ENCODE measurements at regions not wholly inside any gene's neighbourhood (a gene's known extent, or its start where the extent isn't known, plus 50 kb on each side); places are given as distances from the start of the nearest gene placed in this dataset.

DNA sequence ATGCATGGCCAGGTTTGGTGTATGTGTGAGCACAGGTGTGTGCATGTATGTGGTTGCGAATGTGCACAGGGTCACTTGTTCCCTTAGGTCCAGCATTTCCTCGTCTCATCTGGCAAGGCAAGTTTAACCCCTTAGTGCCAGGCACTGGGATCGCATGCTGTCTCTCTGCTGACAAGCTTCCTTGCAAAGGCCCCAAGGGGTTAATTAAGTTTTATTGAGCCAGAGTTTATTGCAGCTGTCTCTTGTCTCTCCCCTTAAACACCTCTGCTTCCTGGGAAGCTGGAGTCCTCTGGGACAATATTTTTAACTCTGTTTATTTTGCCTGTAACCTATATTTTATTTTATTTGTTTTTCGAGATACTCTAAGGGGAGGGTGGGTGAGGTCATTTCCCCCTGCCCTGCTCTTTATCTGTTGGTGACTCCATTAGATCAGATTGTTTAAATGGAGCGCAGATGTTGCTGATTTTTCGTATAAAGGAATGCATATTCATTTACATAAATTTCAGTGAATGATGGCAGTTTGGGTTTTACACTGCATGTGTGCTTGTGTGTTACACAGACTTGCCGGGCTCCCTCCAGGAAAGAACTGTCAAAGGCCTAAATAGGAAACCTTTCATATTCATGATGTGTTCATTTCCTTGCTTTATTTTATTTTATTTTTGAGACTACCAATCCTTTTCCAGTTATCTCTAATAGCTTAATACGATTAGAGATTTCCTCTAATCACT, 99.7 kb downstream of the CBLN1 start:
- H3K27me3 ChIP-seq = no peaks in the 10 kb centered on the region
- no peak overlapping the region for H3K4me3 ChIP-seq
- no peak for DNase-seq (ENCODE audit: low spot score)
- no peak overlapping the region for H3K27ac ChIP-seq
- H3K36me3 ChIP-seq = no peaks in the 10 kb centered on the region
- TF ChIP-seq, protein P1, sequence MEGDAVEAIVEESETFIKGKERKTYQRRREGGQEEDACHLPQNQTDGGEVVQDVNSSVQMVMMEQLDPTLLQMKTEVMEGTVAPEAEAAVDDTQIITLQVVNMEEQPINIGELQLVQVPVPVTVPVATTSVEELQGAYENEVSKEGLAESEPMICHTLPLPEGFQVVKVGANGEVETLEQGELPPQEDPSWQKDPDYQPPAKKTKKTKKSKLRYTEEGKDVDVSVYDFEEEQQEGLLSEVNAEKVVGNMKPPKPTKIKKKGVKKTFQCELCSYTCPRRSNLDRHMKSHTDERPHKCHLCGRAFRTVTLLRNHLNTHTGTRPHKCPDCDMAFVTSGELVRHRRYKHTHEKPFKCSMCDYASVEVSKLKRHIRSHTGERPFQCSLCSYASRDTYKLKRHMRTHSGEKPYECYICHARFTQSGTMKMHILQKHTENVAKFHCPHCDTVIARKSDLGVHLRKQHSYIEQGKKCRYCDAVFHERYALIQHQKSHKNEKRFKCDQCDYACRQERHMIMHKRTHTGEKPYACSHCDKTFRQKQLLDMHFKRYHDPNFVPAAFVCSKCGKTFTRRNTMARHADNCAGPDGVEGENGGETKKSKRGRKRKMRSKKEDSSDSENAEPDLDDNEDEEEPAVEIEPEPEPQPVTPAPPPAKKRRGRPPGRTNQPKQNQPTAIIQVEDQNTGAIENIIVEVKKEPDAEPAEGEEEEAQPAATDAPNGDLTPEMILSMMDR (IDR thresholded peaks at IDR 0.05) = no peak
- no peaks in the 10 kb centered on the region for H3K9me3 ChIP-seq
- no peaks in the 10 kb centered on the region for H3K4me1 ChIP-seq

DNA sequence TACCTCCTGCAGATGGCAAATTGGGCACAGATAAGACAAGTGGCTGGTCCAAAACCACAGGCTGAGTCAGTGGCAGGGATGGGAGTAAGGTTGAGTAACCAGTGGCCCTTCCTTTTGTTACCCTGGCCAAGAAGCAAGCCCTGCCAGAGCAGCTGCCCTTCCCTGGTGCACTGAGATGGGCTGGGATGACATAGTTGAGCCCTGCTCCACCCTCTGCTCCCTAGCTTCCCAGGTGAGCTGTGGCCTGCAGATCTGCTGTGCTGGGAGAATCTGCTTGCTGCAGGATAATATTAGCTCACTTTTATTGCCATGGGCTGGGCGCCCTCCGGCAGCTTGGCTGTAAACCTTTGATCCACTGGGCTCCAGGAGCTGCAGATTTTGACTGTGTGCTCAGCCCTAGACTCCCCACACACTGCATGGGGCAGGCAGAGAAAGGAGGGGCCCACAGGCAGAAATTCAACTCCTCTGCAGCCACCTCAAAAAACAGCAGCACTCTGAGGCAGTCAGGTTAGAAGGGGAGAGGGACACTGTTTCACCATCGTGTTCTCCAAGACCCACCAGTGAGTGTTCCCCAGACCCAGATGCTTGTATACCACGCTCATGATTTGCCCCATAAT, 101.8 kb downstream of the CBLN1 start:
- TF ChIP-seq, protein P1 (IDR thresholded peaks at IDR 0.05) = no peak
- H3K4me1 ChIP-seq = no peaks in the 10 kb centered on the region
- no peak overlapping the region for H3K4me3 ChIP-seq
- no peaks in the 10 kb centered on the region for H3K9me3 ChIP-seq
- H3K27ac ChIP-seq = no peak overlapping the region
- no peaks in the 10 kb centered on the region for H3K36me3 ChIP-seq
- no peaks in the 10 kb centered on the region for H3K27me3 ChIP-seq
- DNase-seq (ENCODE audit: low spot score) = no peak

DNA sequence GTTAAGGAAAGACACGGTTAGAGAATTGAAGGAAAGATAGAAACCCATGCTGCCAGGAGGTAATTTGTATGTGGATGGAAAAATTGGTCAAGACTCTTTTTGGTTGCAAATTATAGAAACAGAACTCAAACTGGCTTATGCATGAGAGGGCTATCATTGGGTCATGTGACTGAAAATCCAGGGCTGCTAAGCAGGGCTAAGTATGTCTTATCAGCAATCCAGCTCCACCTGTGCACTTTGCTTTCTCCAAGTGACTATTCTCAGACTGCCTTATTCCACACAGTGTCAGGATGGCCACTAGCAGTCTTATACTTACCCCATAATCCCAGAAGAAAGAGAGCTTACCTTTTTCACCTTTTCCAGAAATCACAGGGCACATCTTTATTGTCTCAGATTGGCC, 113.5 kb downstream of the CBLN1 start:
- TF ChIP-seq, protein P1 (IDR thresholded peaks at IDR 0.05) = no peak
- DNase-seq (ENCODE audit: low spot score) = no peak
- H3K27ac ChIP-seq = no peak overlapping the region

GRCh38 chr16:49165025-49165424, 116.6 kb downstream of the CBLN1 start:
- DNase-seq (ENCODE audit: low spot score) = no peak
- no peaks in the 10 kb centered on the region for H3K27me3 ChIP-seq
- no peaks in the 10 kb centered on the region for H3K9me3 ChIP-seq
- no peaks in the 10 kb centered on the region for H3K36me3 ChIP-seq
- no peak overlapping the region for H3K4me3 ChIP-seq
- no peaks in the 10 kb centered on the region for H3K4me1 ChIP-seq
- TF ChIP-seq, protein P1 (IDR thresholded peaks at IDR 0.05) = no peak
- H3K27ac ChIP-seq = no peak overlapping the region

More for the DNA sequence above, 113.5 kb downstream of the CBLN1 start:
- Histone ChIP-seq H3K27me3 (no peaks in the 10 kb centered on the region), H3K36me3 (no peaks in the 10 kb centered on the region), H3K4me3 (no peak overlapping the region), H3K4me1 (no peaks in the 10 kb centered on the region), H3K9me3 (no peaks in the 10 kb centered on the region)

DNA sequence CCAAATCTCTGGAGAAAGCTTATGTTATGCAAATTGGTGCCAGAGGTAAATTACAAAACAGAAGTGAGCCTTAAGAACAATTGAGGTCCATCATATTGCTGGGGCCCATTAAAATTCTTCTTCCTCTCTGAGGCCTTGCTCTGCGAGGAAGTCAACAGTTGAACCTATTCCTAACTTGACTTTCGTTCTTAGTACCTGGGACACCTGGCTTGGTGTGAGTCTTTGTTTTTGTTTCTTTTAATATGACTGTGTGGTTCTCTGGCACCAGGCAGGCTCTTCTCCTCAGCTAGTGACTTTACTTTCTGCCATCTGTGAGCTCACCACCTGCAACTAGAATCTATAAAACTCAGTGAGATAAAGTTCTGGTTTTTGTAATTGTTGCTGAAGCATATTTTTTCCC, 120.4 kb downstream of the CBLN1 start:
- H3K36me3 ChIP-seq = no peaks in the 10 kb centered on the region
- no peak overlapping the region for H3K27ac ChIP-seq
- H3K27me3 ChIP-seq = no peaks in the 10 kb centered on the region
- no peaks in the 10 kb centered on the region for H3K9me3 ChIP-seq
- TF ChIP-seq, protein P1 (IDR thresholded peaks at IDR 0.05) = no peak
- no peak overlapping the region for H3K4me3 ChIP-seq
- DNase-seq (ENCODE audit: low spot score) = no peak
- H3K4me1 ChIP-seq = no peaks in the 10 kb centered on the region

Measured in right atrium auricular region (tissue), 2 donors.